ENCODE measurements at regions not wholly inside any gene's neighbourhood (a gene's known extent, or its start where the extent isn't known, plus 50 kb on each side); places are given as distances from the start of the nearest gene placed in this dataset.

- no peak for TF ChIP-seq SIN3A (IDR thresholded peaks at IDR 0.05; ENCODE audit: borderline replicate concordance, insufficient read depth, low read length)
- no peak for TF ChIP-seq FOXP2 (optimal IDR thresholded peaks at IDR 0.05; ENCODE audit: borderline replicate concordance, extremely low read depth, extremely low read length, insufficient read depth)
- TF ChIP-seq TAF1 (IDR thresholded peaks at IDR 0.05; ENCODE audit: borderline replicate concordance, insufficient read depth, low read length): no peak
- TF ChIP-seq REST (IDR thresholded peaks at IDR 0.05; ENCODE audit: insufficient read depth in 1 of 2, low read depth in 2 of 2, low read length in 2 of 2): no peak
Observed at GRCh38 chrX:95612350-95612749, 1072.3 kb upstream of the DIAPH2 start.

- no peak for TF ChIP-seq TAF1 (IDR thresholded peaks at IDR 0.05; ENCODE audit: borderline replicate concordance, insufficient read depth, low read length)
- TF ChIP-seq FOXP2 (optimal IDR thresholded peaks at IDR 0.05; ENCODE audit: borderline replicate concordance, extremely low read depth, extremely low read length, insufficient read depth): no peak
- no peak for TF ChIP-seq POLR2AphosphoS5 (IDR thresholded peaks at IDR 0.05; ENCODE audit: low read depth, low read length)
- TF ChIP-seq SIN3A (IDR thresholded peaks at IDR 0.05; ENCODE audit: borderline replicate concordance, insufficient read depth, low read length): no peak
- no peak for TF ChIP-seq REST (IDR thresholded peaks at IDR 0.05; ENCODE audit: insufficient read depth in 1 of 2, low read depth in 2 of 2, low read length in 2 of 2)
Observed at GRCh38 chrX:95622200-95622599, 1062.4 kb upstream of the DIAPH2 start.

DNA sequence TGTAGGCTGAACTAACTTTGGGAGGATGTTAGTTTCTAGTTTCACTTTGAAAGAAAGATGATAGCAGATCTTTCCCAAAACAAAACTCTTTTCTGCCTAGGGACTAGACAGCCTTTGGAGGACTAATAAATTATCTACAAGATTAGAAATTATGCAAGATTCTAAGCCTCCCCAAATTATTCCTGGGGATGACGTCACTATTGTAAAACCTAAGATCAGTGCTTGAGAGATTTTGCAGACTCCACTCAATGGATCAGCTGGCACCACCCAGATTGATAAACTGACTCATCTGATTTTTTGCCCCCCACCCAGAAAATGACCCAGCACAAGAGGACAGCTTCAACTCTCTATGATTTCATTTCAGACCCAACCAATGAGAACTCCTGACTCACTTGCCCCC lies 1057.9 kb upstream of the DIAPH2 start:
- TF ChIP-seq TAF1 (IDR thresholded peaks at IDR 0.05; ENCODE audit: borderline replicate concordance, insufficient read depth, low read length): no peak
- TF ChIP-seq REST (IDR thresholded peaks at IDR 0.05; ENCODE audit: insufficient read depth in 1 of 2, low read depth in 2 of 2, low read length in 2 of 2): no peak
- no peak for TF ChIP-seq POLR2AphosphoS5 (IDR thresholded peaks at IDR 0.05; ENCODE audit: low read depth, low read length)
- TF ChIP-seq SIN3A (IDR thresholded peaks at IDR 0.05; ENCODE audit: borderline replicate concordance, insufficient read depth, low read length): no peak
- no peak for TF ChIP-seq FOXP2 (optimal IDR thresholded peaks at IDR 0.05; ENCODE audit: borderline replicate concordance, extremely low read depth, extremely low read length, insufficient read depth)

GRCh38 chrX:95628796-95629195 lies 1055.8 kb upstream of the DIAPH2 start:
- no peak for TF ChIP-seq SIN3A (IDR thresholded peaks at IDR 0.05; ENCODE audit: borderline replicate concordance, insufficient read depth, low read length)
- TF ChIP-seq TAF1 (IDR thresholded peaks at IDR 0.05; ENCODE audit: borderline replicate concordance, insufficient read depth, low read length): no peak
- no peak for TF ChIP-seq REST (IDR thresholded peaks at IDR 0.05; ENCODE audit: insufficient read depth in 1 of 2, low read depth in 2 of 2, low read length in 2 of 2)
- no peak for TF ChIP-seq POLR2AphosphoS5 (IDR thresholded peaks at IDR 0.05; ENCODE audit: low read depth, low read length)
- TF ChIP-seq FOXP2 (optimal IDR thresholded peaks at IDR 0.05; ENCODE audit: borderline replicate concordance, extremely low read depth, extremely low read length, insufficient read depth): no peak

- TF ChIP-seq POLR2AphosphoS5 (IDR thresholded peaks at IDR 0.05; ENCODE audit: low read depth, low read length) (no peak), TAF1 (IDR thresholded peaks at IDR 0.05; ENCODE audit: borderline replicate concordance, insufficient read depth, low read length) (no peak), FOXP2 (optimal IDR thresholded peaks at IDR 0.05; ENCODE audit: borderline replicate concordance, extremely low read depth, extremely low read length, insufficient read depth) (no peak), SIN3A (IDR thresholded peaks at IDR 0.05; ENCODE audit: borderline replicate concordance, insufficient read depth, low read length) (no peak), REST (IDR thresholded peaks at IDR 0.05; ENCODE audit: insufficient read depth in 1 of 2, low read depth in 2 of 2, low read length in 2 of 2) (no peak)
Observed at GRCh38 chrX:95629737-95630136, 1054.9 kb upstream of the DIAPH2 start.
